Posterior vena cava (tissue), 2 donors: ENCODE measurements at regions not wholly inside any gene's neighbourhood (a gene's known extent, or its start where the extent isn't known, plus 50 kb on each side); places are given as distances from the start of the nearest gene placed in this dataset.

Experiments used
- DNase-seq: peaks from one replicate; pipeline ENCODE4 v3.0.0-alpha.2; 2020; ENCODE audit warnings: low spot score
- intact Hi-C, 2 donors: fragments of 100-400 bp; cut with DNase I; formaldehyde crosslinking; loops; one replicate each; pipeline versions ENCODE4 v1.14.1 to v1.14.2; 2022 to 2023
- donor health status: DM: yes; HTN: yes; CAD: no.
- donor health status: DM: yes; HTN: yes; CAD: no.

- intact Hi-C loops, result no loop called here
- DNase-seq, result no peak
These were observed 347.6 kb downstream of the MDFIC start for GRCh38 chr7:115269486-115269885.

- intact Hi-C loops, result no loop called here
These were observed 345.6 kb downstream of the MDFIC start for GRCh38 chr7:115267503-115267902.

GRCh38 chr7:115260381-115260780 is 338.5 kb downstream of the MDFIC start:
- intact Hi-C loops, result no loop called here
- no peak for DNase-seq

More at GRCh38 chr7:115267503-115267902, 345.6 kb downstream of the MDFIC start:
- DNase-seq, result no peak

GRCh38 chr7:115252461-115252860 is 330.6 kb downstream of the MDFIC start:
- no peak for DNase-seq
- intact Hi-C loops, result no loop called here

- no peak for DNase-seq
- intact Hi-C loops, result no loop called here
These were observed 327.2 kb downstream of the MDFIC start for GRCh38 chr7:115249080-115249479.

- no peak for DNase-seq
- intact Hi-C loops, result no loop called here
These were observed 319.3 kb downstream of the MDFIC start for GRCh38 chr7:115241151-115241550.

- DNase-seq, result no peak
- intact Hi-C loops, result no loop called here
These were observed 318.3 kb downstream of the MDFIC start for GRCh38 chr7:115240242-115240641.

GRCh38 chr7:115235075-115235474 is 313.2 kb downstream of the MDFIC start:
- DNase-seq, result no peak
- intact Hi-C loops, result no loop called here

- intact Hi-C loops, result no loop called here
- no peak for DNase-seq
These were observed 311.9 kb downstream of the MDFIC start for GRCh38 chr7:115233809-115234208.

- intact Hi-C loops, result no loop called here
- DNase-seq, result no peak
These were observed 310.1 kb downstream of the MDFIC start for GRCh38 chr7:115232041-115232440.

GRCh38 chr7:115230882-115231571 is 309.1 kb downstream of the MDFIC start:
- DNase-seq, result no peak
- intact Hi-C loops, result no loop called here

- DNase-seq, result no peak
- intact Hi-C loops, result no loop called here
These were observed 307.7 kb downstream of the MDFIC start for GRCh38 chr7:115229401-115230105.

GRCh38 chr7:115227473-115228235 is 305.8 kb downstream of the MDFIC start:
- intact Hi-C loops, result no loop called here
- no peak for DNase-seq

GRCh38 chr7:115226410-115226809 is 304.5 kb downstream of the MDFIC start:
- intact Hi-C loops, result no loop called here
- no peak for DNase-seq

- intact Hi-C loops, result no loop called here
- no peak for DNase-seq
These were observed 303.0 kb downstream of the MDFIC start for GRCh38 chr7:115224922-115225321.

- intact Hi-C loops, result no loop called here
These were observed 302.1 kb downstream of the MDFIC start for GRCh38 chr7:115223959-115224358.

GRCh38 chr7:115221456-115221855 is 299.6 kb downstream of the MDFIC start:
- intact Hi-C loops, result no loop called here
- DNase-seq, result no peak

More at GRCh38 chr7:115223959-115224358, 302.1 kb downstream of the MDFIC start:
- DNase-seq, result no peak

- intact Hi-C loops, result no loop called here
- DNase-seq, result no peak
These were observed 296.2 kb downstream of the MDFIC start for GRCh38 chr7:115218076-115218475.

- intact Hi-C loops, result no loop called here
- no peak for DNase-seq
These were observed 295.5 kb downstream of the MDFIC start for GRCh38 chr7:115217373-115217772.

GRCh38 chr7:115216652-115217051 is 294.8 kb downstream of the MDFIC start:
- intact Hi-C loops, result no loop called here
- no peak for DNase-seq
